Islet precursor cell (in vitro differentiated cells): ENCODE measurements at regions not wholly inside any gene's neighbourhood (a gene's known extent, or its start where the extent isn't known, plus 50 kb on each side); places are given as distances from the start of the nearest gene placed in this dataset.

Source experiments
- DNase-seq: peaks from one replicate; pipeline ENCODE4 v3.0.0-alpha.2; 2018

GRCh38 chrX:39456894-39457604, 640.7 kb downstream of the BCOR start:
- no peak for DNase-seq

- DNase-seq, result no peak
Observed at GRCh38 chrX:39458779-39459178, 639.0 kb downstream of the BCOR start.

- DNase-seq, result no peak
Observed at GRCh38 chrX:39459204-39459603, 638.6 kb downstream of the BCOR start.

GRCh38 chrX:39459952-39460351, 637.8 kb downstream of the BCOR start:
- DNase-seq, result no peak

GRCh38 chrX:39460499-39460898, 637.3 kb downstream of the BCOR start:
- no peak for DNase-seq

- DNase-seq, result no peak
Observed at GRCh38 chrX:39462835-39463234, 634.9 kb downstream of the BCOR start.

- DNase-seq, result no peak
Observed at GRCh38 chrX:39464253-39464652, 633.5 kb downstream of the BCOR start.

GRCh38 chrX:39465467-39465866, 632.3 kb downstream of the BCOR start:
- no peak for DNase-seq

- DNase-seq, result no peak
Observed at GRCh38 chrX:39465906-39466305, 631.9 kb downstream of the BCOR start.

- no peak for DNase-seq
Observed at GRCh38 chrX:39469126-39469525, 628.6 kb downstream of the BCOR start.

GRCh38 chrX:39470588-39471407, 627.0 kb downstream of the BCOR start:
- DNase-seq, result no peak

- no peak for DNase-seq
Observed at GRCh38 chrX:39472161-39472560, 625.6 kb downstream of the BCOR start.

- no peak for DNase-seq
Observed at GRCh38 chrX:39473812-39474211, 623.9 kb downstream of the BCOR start.

- no peak for DNase-seq
Observed at GRCh38 chrX:39475372-39475771, 622.4 kb downstream of the BCOR start.

- DNase-seq, result peak; percentile 73
Observed at GRCh38 chrX:39476604-39477021, 621.1 kb downstream of the BCOR start.

GRCh38 chrX:39477031-39477761, 620.6 kb downstream of the BCOR start:
- peak; percentile 64 for DNase-seq

- DNase-seq, result peak; percentile 68
Observed at GRCh38 chrX:39477762-39478120, 620.0 kb downstream of the BCOR start.

GRCh38 chrX:39479856-39480255, 617.9 kb downstream of the BCOR start:
- no peak for DNase-seq

GRCh38 chrX:39480963-39481362, 616.8 kb downstream of the BCOR start:
- DNase-seq, result no peak

GRCh38 chrX:39481621-39482020, 616.1 kb downstream of the BCOR start:
- no peak for DNase-seq

GRCh38 chrX:39484159-39485068, 613.3 kb downstream of the BCOR start:
- DNase-seq, result no peak

GRCh38 chrX:39487166-39487968, 610.4 kb downstream of the BCOR start:
- DNase-seq, result no peak
